HFFc6 (cell line): ENCODE measurements at regions not wholly inside any gene's neighbourhood (a gene's known extent, or its start where the extent isn't known, plus 50 kb on each side); places are given as distances from the start of the nearest gene placed in this dataset.

ENCODE experiments used
- DNase-seq: peaks from one replicate; pipeline ENCODE4 v3.0.0-alpha.2; 2018
- H3K27ac Mint-ChIP-seq: 2 replicates; pipeline ENCODE4 v1.8.0; 2020; ENCODE audit warnings: mild to moderate bottlenecking, mixed read lengths
- H3K27me3 Mint-ChIP-seq: 2 replicates; pipeline ENCODE4 v1.8.0; 2021; ENCODE audit warnings: mild to moderate bottlenecking, moderate library complexity, mixed read lengths; ENCODE audit not compliant: insufficient read depth
- H3K36me3 Mint-ChIP-seq: 2 replicates; pipeline ENCODE4 v1.8.0; 2021; ENCODE audit warnings: low read depth, mixed read lengths
- H3K4me1 Mint-ChIP-seq: 2 replicates; pipeline ENCODE4 v1.8.0; 2020; ENCODE audit warnings: low read depth, mixed read lengths
- H3K4me3 Mint-ChIP-seq: 2 replicates; pipeline ENCODE4 v1.8.0; 2020; ENCODE audit warnings: mild to moderate bottlenecking, moderate library complexity, mixed read lengths
- H3K9me3 Mint-ChIP-seq: 2 replicates; pipeline ENCODE4 v1.8.0; 2020; ENCODE audit warnings: mild to moderate bottlenecking, mixed read lengths
- TF ChIP-seq, protein P1 (sequence below): fragments of 200-600 bp; sonication (generic); IDR thresholded peaks from 2 replicates; pipeline ENCODE4 v1.5.0; 2021; ENCODE audit warnings: antibody characterized with exemption, mild to moderate bottlenecking

DNA sequence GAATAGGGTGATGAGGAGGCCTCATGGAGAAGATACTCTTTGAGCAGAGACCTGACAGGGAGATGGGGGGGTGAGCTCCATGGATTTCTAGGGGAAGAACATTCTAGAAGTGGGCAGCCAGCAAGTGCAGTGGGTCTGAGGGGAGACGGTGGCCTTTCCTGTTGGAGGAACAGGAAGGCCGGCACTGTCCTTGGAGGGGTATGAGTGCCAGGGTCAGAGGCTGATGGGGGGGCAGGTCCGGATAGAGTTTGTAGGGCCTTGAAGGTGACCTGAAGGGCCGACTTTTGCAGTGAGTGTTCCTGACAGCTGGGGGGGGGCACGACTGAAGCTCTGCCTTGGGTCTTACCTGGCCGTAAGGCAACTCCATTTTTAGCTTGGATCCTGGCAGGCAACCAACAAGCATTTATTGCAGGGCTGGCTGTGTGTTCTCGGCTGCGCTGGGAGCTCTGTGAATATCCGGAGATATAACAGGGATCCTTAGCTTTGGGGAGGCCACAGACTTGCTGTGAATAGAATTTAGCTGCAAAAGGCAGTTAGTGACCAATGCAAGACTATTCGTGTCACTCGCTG lies 130.6 kb downstream of the MRPS6 start:
- no peak for DNase-seq
- TF ChIP-seq, protein P1, sequence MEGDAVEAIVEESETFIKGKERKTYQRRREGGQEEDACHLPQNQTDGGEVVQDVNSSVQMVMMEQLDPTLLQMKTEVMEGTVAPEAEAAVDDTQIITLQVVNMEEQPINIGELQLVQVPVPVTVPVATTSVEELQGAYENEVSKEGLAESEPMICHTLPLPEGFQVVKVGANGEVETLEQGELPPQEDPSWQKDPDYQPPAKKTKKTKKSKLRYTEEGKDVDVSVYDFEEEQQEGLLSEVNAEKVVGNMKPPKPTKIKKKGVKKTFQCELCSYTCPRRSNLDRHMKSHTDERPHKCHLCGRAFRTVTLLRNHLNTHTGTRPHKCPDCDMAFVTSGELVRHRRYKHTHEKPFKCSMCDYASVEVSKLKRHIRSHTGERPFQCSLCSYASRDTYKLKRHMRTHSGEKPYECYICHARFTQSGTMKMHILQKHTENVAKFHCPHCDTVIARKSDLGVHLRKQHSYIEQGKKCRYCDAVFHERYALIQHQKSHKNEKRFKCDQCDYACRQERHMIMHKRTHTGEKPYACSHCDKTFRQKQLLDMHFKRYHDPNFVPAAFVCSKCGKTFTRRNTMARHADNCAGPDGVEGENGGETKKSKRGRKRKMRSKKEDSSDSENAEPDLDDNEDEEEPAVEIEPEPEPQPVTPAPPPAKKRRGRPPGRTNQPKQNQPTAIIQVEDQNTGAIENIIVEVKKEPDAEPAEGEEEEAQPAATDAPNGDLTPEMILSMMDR, result no peak
- H3K36me3 Mint-ChIP-seq, result no peaks in the 10 kb centered on the region
- H3K27me3 Mint-ChIP-seq, result no peaks in the 10 kb centered on the region; the same call in 1 of the 2 replicates
- H3K4me1 Mint-ChIP-seq, result peaks cover 33% of the 10 kb centered on the region
- H3K4me3 Mint-ChIP-seq, result no peak overlapping the region
- H3K27ac Mint-ChIP-seq, result no peak overlapping the region
- H3K9me3 Mint-ChIP-seq, result no peaks in the 10 kb centered on the region

DNA sequence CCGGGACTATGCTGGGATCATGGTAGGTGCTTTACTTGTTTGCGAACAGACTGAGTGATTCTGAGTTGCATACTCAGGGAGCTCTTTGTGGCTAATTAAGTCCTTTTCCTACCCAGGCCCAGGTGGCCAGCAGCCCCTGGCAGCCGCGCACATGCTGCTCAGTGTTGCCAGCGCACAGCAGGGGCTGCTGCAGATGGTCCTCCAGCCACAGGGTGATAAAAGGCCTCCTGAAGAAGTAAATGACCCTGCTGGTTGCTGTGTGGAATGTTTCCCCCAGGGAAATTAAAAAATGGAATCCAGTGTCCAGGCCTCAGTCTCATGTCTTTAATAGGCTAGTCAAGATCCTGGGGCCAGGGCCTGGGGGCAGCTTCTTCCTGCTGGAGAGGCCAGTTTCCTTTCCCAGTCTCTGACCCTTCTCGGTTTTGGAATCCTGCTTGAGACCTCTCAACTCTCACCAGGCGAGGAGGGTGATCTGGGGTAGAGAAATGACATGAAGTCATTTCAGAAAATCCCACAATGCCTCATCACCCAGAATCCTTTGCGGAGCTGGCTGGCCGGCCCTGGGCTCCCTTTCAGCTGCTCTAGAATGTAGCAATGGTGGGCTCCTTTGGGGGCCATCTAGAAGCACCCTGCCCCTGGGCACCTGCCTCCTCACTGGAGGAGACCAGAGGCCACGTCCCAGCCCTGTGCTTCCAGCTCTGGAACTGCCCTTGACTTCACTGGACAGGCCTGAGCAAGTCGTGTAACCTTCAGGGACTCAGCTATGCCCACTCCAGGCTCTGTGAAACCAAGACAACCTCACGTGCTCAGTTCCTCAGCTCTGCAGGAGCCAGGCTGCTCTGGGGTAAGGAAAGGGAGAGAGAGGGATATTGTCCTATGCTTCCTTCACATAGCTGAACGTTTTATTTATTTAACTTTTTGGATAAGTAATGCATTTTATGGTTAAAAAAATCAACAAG lies 131.4 kb downstream of the MRPS6 start:
- no peaks in the 10 kb centered on the region for H3K36me3 Mint-ChIP-seq
- H3K9me3 Mint-ChIP-seq, result no peaks in the 10 kb centered on the region
- H3K4me3 Mint-ChIP-seq, result no peak overlapping the region
- H3K27me3 Mint-ChIP-seq, result no peaks in the 10 kb centered on the region; the same call in 1 of the 2 replicates
- DNase-seq, result no peak
- no peak overlapping the region for H3K27ac Mint-ChIP-seq
- H3K4me1 Mint-ChIP-seq, result peaks cover 33% of the 10 kb centered on the region
- TF ChIP-seq, protein P1, result no peak

DNA sequence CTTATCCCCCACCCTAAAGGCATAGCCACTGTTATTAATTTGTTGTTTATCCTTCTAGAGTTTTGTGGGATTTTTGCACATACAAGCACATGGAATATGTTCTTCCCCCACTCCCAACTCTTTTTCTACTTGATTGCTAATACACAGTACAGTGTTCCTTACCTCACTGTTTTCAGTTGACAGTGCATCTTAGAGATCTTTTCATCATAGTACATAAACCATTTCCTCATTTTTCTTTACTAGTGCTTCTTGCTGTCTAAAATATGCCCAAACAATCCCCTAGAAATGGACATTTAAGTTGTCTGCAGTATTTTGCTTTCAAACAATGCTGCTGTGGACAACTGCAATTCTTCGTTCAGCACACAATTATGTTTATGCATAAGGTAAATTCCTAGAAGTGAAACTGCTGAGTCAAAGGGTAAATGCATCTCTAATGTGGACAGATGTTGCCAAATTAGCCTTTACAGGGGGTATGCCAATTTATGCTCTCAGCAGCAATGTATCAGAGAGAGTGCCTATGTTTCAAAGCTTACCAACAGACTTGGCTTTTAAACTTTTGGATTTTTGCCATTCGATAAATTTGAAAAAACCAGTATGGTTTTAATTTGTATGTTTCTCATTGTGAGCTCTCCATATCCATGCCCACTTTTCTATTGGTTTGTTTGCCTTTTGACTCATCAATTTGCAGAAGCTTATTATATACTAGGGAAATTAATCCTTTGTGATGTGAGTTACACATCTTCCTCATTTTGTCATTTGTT lies 132.6 kb downstream of the MRPS6 start:
- H3K27me3 Mint-ChIP-seq, result no peaks in the 10 kb centered on the region; the same call in 1 of the 2 replicates
- H3K36me3 Mint-ChIP-seq, result no peaks in the 10 kb centered on the region
- H3K9me3 Mint-ChIP-seq, result no peaks in the 10 kb centered on the region; the same call in 1 of the 2 replicates
- H3K27ac Mint-ChIP-seq, result no peak overlapping the region
- DNase-seq, result no peak
- TF ChIP-seq, protein P1, result no peak
- peaks cover 33% of the 10 kb centered on the region for H3K4me1 Mint-ChIP-seq
- H3K4me3 Mint-ChIP-seq, result no peak overlapping the region

DNA sequence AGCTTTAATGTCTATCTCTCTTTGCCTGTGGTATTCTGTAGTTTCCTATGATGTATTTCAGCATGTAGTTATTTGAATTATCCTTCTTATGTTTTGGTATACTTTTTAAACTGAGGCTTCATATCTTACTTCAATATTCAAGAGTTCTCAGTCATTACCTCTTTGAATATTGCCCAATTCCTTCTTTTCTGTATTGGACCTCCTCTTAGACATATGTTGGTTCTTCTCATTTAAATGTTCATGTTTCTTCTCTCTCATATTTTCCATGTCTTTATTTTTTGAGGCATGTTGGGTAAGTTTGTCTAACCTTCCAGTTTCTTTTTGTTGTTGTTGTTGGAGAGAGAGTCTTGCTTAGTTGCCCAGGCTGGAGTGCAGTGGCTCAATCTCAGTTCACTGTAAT lies 140.6 kb downstream of the MRPS6 start:
- Mint-ChIP-seq H3K9me3 (peaks cover 16% of the 10 kb centered on the region), H3K27me3 (peaks cover 2% of the 10 kb centered on the region; the same call in 1 of the 2 replicates), H3K36me3 (peaks cover 10% of the 10 kb centered on the region), H3K4me3 (no peak overlapping the region), H3K4me1 (peaks cover 16% of the 10 kb centered on the region), H3K27ac (no peak overlapping the region)
- DNase-seq, result no peak
- TF ChIP-seq, protein P1, result no peak

DNA sequence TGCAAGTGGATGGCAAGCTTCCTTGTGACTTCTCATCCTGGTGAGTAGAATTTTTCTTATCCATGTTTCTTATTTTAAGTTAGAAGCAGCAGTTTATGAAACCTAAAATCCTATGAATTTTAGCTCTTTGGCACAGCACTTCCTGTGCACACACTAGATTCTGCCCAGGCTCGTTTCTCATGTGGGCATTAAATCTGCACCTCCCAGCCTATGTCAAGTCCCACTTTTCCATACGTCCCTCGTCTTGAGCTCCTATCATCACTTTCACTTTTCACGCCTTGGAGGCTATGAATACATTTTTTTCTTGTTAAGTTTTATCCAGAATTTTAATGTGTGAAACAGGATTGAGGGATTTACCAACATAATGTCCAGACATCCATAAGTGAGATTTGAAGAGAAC lies 142.1 kb downstream of the MRPS6 start:
- H3K36me3 Mint-ChIP-seq, result peaks cover 10% of the 10 kb centered on the region
- TF ChIP-seq, protein P1, result no peak
- peaks cover 4% of the 10 kb centered on the region; the same call in 1 of the 2 replicates for H3K27me3 Mint-ChIP-seq
- H3K27ac Mint-ChIP-seq, result no peak overlapping the region
- DNase-seq, result no peak
- peaks cover 16% of the 10 kb centered on the region for H3K4me1 Mint-ChIP-seq
- H3K9me3 Mint-ChIP-seq, result peaks cover 16% of the 10 kb centered on the region
- H3K4me3 Mint-ChIP-seq, result peak overlapping the region; percentile 6; the same call in 1 of the 2 replicates
